GM18498 (cell line): ENCODE measurements at regions not wholly inside any gene's neighbourhood (a gene's known extent, or its start where the extent isn't known, plus 50 kb on each side); places are given as distances from the start of the nearest gene placed in this dataset.

ENCODE experiments used
- ATAC-seq: cut with Tn5 transposase; IDR thresholded peaks from one replicate; pipeline ENCODE4 v1.9.1; 2021; ENCODE audit warnings: mild to moderate bottlenecking, moderate library complexity; ENCODE audit not compliant: unreplicated experiment

- no peak for ATAC-seq
These were observed 189.1 kb downstream of the PCDH18 start for GRCh38 chr4:137343221-137343620.

- no peak for ATAC-seq
These were observed 199.3 kb downstream of the PCDH18 start for GRCh38 chr4:137333031-137333430.

GRCh38 chr4:137312257-137312656, 220.0 kb downstream of the PCDH18 start:
- no peak for ATAC-seq

- no peak for ATAC-seq
These were observed 221.5 kb downstream of the PCDH18 start for GRCh38 chr4:137310593-137311490.

GRCh38 chr4:137310166-137310565, 222.1 kb downstream of the PCDH18 start:
- no peak for ATAC-seq

- ATAC-seq, result no peak
These were observed 222.9 kb downstream of the PCDH18 start for GRCh38 chr4:137309424-137309823.

GRCh38 chr4:137307806-137308205, 224.5 kb downstream of the PCDH18 start:
- no peak for ATAC-seq

GRCh38 chr4:137300776-137301175, 231.5 kb downstream of the PCDH18 start:
- no peak for ATAC-seq

GRCh38 chr4:137299281-137299680, 233.0 kb downstream of the PCDH18 start:
- no peak for ATAC-seq

GRCh38 chr4:137293281-137293680, 239.0 kb downstream of the PCDH18 start:
- ATAC-seq, result no peak

- no peak for ATAC-seq
These were observed 248.6 kb downstream of the PCDH18 start for GRCh38 chr4:137283737-137284136.

GRCh38 chr4:137278431-137278830, 253.9 kb downstream of the PCDH18 start:
- no peak for ATAC-seq

- ATAC-seq, result no peak
These were observed 257.9 kb downstream of the PCDH18 start for GRCh38 chr4:137274404-137274803.

GRCh38 chr4:137267024-137267423, 265.3 kb downstream of the PCDH18 start:
- ATAC-seq, result no peak

GRCh38 chr4:137266511-137266910, 265.8 kb downstream of the PCDH18 start:
- no peak for ATAC-seq

GRCh38 chr4:137263206-137263605, 269.1 kb downstream of the PCDH18 start:
- no peak for ATAC-seq

GRCh38 chr4:137253949-137254348, 278.3 kb downstream of the PCDH18 start:
- no peak for ATAC-seq

- no peak for ATAC-seq
These were observed 283.2 kb downstream of the PCDH18 start for GRCh38 chr4:137249112-137249511.

GRCh38 chr4:137238456-137239162, 293.7 kb downstream of the PCDH18 start:
- ATAC-seq, result no peak

GRCh38 chr4:137226900-137227299, 305.4 kb downstream of the PCDH18 start:
- no peak for ATAC-seq

- no peak for ATAC-seq
These were observed 306.1 kb downstream of the PCDH18 start for GRCh38 chr4:137226221-137226620.
